WTC11 (cell line): ENCODE measurements at regions not wholly inside any gene's neighbourhood (a gene's known extent, or its start where the extent isn't known, plus 50 kb on each side); places are given as distances from the start of the nearest gene placed in this dataset.

Experiments
- ATAC-seq: fragments of 200-7000 bp; cut with Tn5 transposase; 2 replicates; pipeline ENCODE4 v1.10.0; 2021; ENCODE audit warnings: mild to moderate bottlenecking, moderate library complexity
- CTCF ChIA-PET: fragments of 300-600 bp; sonication (Branson Sonifier 250); formaldehyde crosslinking; loops from one replicate; lab custom pipeline; 2021; ENCODE audit warnings: antibody characterized with exemption; lab: Charles Lee
- POLR2A ChIA-PET: fragments of 350-600 bp; sonication (Branson Sonifier 250); formaldehyde crosslinking; loops from one replicate; lab custom pipeline; 2021; ENCODE audit warnings: antibody characterized with exemption; lab: Charles Lee
- DNase-seq: peaks from one replicate; pipeline ENCODE4 v3.0.0; 2021; ENCODE audit warnings: low spot score
- H3K27ac Mint-ChIP-seq: 2 replicates; pipeline ENCODE4 v1.8.0; 2021; ENCODE audit warnings: mixed read lengths
- H3K27me3 Mint-ChIP-seq: 2 replicates; pipeline ENCODE4 v1.8.0; 2021; ENCODE audit warnings: low read depth, mild to moderate bottlenecking, moderate library complexity, mixed read lengths
- H3K36me3 Mint-ChIP-seq: 2 replicates; pipeline ENCODE4 v1.8.0; 2021; ENCODE audit warnings: mixed read lengths
- H3K4me1 Mint-ChIP-seq: 2 replicates; pipeline ENCODE4 v1.8.0; 2022; ENCODE audit warnings: mixed read lengths
- H3K4me3 Mint-ChIP-seq: 2 replicates; pipeline ENCODE4 v1.8.0; 2021; ENCODE audit warnings: mild to moderate bottlenecking, moderate library complexity, mixed read lengths
- H3K9me3 Mint-ChIP-seq: 2 replicates; pipeline ENCODE4 v1.8.0; 2021; ENCODE audit warnings: mixed read lengths
- GABPB1 ChIP-seq: sonication (generic); formaldehyde crosslinking; IDR thresholded peaks from 2 replicates; pipeline ENCODE4 v1.8.1; 2023; ENCODE audit warnings: mild to moderate bottlenecking, missing genetic modification reagents
- HMGA2 ChIP-seq: fragments of 250-450 bp; sonication (Bioruptor Pico); IDR thresholded peaks from 2 replicates; pipeline ENCODE4 v1.4.0; 2021; ENCODE audit warnings: mild to moderate bottlenecking, moderate library complexity
- JUN ChIP-seq: sonication (generic); formaldehyde crosslinking; IDR thresholded peaks from 2 replicates; pipeline ENCODE4 v1.8.0; 2023; ENCODE audit warnings: mild to moderate bottlenecking, missing genetic modification reagents
- KAT7 ChIP-seq: sonication (generic); formaldehyde crosslinking; IDR thresholded peaks from 2 replicates; pipeline ENCODE4 v1.8.1; 2023; ENCODE audit warnings: missing genetic modification reagents, mild to moderate bottlenecking, borderline replicate concordance
- NFYB ChIP-seq: sonication (generic); formaldehyde crosslinking; conservative IDR thresholded peaks from 2 replicates; pipeline ENCODE4 v1.8.0; 2022; ENCODE audit warnings: low read depth, missing genetic modification reagents
- NR3C1 ChIP-seq: sonication (generic); formaldehyde crosslinking; conservative IDR thresholded peaks from 2 replicates; pipeline ENCODE4 v1.8.1; 2023; ENCODE audit warnings: low read depth, mild to moderate bottlenecking, missing genetic modification reagents
- PRRX2 ChIP-seq: fragments of 250-450 bp; sonication (Bioruptor Pico); IDR thresholded peaks from 2 replicates; pipeline ENCODE4 v1.8.0; 2021; ENCODE audit warnings: mild to moderate bottlenecking
- SMAD3 ChIP-seq: sonication (generic); formaldehyde crosslinking; IDR thresholded peaks from 2 replicates; pipeline ENCODE4 v1.8.0; 2022; ENCODE audit warnings: missing genetic modification reagents, mild to moderate bottlenecking, borderline replicate concordance
- ZNF232 ChIP-seq: sonication (generic); formaldehyde crosslinking; IDR thresholded peaks from 2 replicates; pipeline ENCODE4 v1.8.0; 2022; ENCODE audit warnings: mild to moderate bottlenecking, missing genetic modification reagents
- ZNF423 ChIP-seq: fragments of 250-450 bp; sonication (Bioruptor Pico); IDR thresholded peaks from 2 replicates; pipeline ENCODE4 v2.1.2; 2022; ENCODE audit warnings: mild to moderate bottlenecking, moderate library complexity
- TF ChIP-seq, protein P1 (sequence below): sonication (generic); formaldehyde crosslinking; conservative IDR thresholded peaks from 2 replicates; pipeline ENCODE4 v1.8.1; 2022; ENCODE audit warnings: mild to moderate bottlenecking, missing genetic modification reagents
- TF ChIP-seq, protein P2 (sequence below): fragments of 250-450 bp; sonication (Bioruptor Pico); IDR thresholded peaks from 2 replicates; pipeline ENCODE4 v1.9.0; 2021; ENCODE audit warnings: mild to moderate bottlenecking, borderline replicate concordance
- TF ChIP-seq, protein P3 (sequence below): sonication (generic); formaldehyde crosslinking; IDR thresholded peaks from 2 replicates; pipeline ENCODE4 v1.8.1; 2023; ENCODE audit warnings: mild to moderate bottlenecking, missing genetic modification reagents, borderline replicate concordance
- TF ChIP-seq, protein P4 (sequence below): sonication (generic); formaldehyde crosslinking; IDR thresholded peaks from 2 replicates; pipeline ENCODE4 v1.8.0; 2022; ENCODE audit warnings: mild to moderate bottlenecking, missing genetic modification reagents
- TF ChIP-seq, protein P5 (sequence below): fragments of 200-600 bp; IDR thresholded peaks from 2 replicates; pipeline ENCODE4 v1.8.0; 2022; ENCODE audit warnings: antibody characterized with exemption
- TF ChIP-seq, protein P6 (sequence below): sonication (generic); formaldehyde crosslinking; IDR thresholded peaks from 2 replicates; pipeline ENCODE4 v1.8.0; 2022; ENCODE audit warnings: mild to moderate bottlenecking, missing genetic modification reagents
- TF ChIP-seq, protein P7 (sequence below): sonication (generic); formaldehyde crosslinking; IDR thresholded peaks from 2 replicates; pipeline ENCODE4 v1.8.0; 2023; ENCODE audit warnings: mild to moderate bottlenecking, missing genetic modification reagents

DNA sequence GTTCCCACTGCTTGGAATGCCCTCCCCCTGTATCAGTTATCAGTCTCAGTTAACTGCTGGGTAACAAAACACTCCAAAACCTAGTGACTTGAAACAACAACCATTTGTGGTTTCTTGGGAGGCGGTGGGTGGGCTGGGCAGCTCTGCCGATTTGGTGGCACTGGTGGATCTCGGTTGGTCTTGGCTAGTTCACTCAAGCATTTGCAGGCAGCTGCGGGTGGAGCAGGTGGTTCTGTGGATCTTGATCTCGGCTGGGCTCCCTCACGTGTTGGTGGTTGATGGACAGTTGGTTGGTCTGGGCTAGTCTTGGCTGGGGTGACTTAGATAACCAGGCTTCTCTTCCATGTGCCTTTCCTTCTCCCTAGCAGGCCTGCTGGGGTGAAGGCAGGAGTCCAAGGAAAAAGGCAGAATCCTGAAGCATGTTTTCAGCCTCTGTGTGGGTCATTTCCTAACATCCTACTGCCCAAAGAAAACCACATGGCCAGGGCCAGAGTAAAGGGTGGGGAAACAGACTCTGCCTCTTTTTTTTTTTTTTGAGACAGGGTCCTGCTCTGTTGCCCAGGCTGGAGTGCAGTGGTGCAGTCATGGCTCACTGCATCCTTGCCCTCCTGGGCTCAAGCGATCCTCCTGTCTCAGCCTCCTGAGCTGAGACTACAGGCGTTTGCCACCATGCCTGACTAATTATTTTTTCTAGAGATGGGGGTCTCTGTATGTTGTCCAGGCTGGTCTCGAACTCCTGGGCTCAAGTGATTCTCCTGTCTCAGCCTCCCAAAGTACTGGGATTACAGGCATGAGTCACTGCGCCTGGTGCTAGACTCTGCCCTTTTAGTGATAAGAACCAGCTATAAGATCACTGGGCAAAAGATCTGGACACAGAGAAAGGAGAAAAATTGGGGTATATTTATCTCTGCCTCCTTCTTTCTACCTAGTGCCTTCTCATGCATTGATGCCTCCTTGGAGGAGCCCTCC lies 183.7 kb downstream of the RGS3 start:
- POLR2A ChIA-PET: no interaction called here
- H3K36me3 Mint-ChIP-seq: no peaks in the 10 kb centered on the region
- H3K4me1 Mint-ChIP-seq: peaks cover 13% of the 10 kb centered on the region
- H3K27ac Mint-ChIP-seq: no peak overlapping the region
- ATAC-seq: no peak
- CTCF ChIA-PET: interaction anchor here (0.7 to 1.8 kb wide), 3 partner anchors 8 to 60 kb away, joined by 3 to 5 read pairs (median 4); no protein-coding TSS in a partner anchor
- no peak overlapping the region for H3K4me3 Mint-ChIP-seq
- no peak for DNase-seq
- H3K9me3 Mint-ChIP-seq: no peaks in the 10 kb centered on the region
- H3K27me3 Mint-ChIP-seq: peaks cover 93% of the 10 kb centered on the region
- no peak for TF ChIP-seq ZNF232 (CRISPR knock-in tag)
- no peak for TF ChIP-seq SMAD3 (CRISPR knock-in tag)
- TF ChIP-seq, protein P1, sequence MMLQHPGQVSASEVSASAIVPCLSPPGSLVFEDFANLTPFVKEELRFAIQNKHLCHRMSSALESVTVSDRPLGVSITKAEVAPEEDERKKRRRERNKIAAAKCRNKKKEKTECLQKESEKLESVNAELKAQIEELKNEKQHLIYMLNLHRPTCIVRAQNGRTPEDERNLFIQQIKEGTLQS (CRISPR knock-in tag): no peak
- TF ChIP-seq, protein P2, sequence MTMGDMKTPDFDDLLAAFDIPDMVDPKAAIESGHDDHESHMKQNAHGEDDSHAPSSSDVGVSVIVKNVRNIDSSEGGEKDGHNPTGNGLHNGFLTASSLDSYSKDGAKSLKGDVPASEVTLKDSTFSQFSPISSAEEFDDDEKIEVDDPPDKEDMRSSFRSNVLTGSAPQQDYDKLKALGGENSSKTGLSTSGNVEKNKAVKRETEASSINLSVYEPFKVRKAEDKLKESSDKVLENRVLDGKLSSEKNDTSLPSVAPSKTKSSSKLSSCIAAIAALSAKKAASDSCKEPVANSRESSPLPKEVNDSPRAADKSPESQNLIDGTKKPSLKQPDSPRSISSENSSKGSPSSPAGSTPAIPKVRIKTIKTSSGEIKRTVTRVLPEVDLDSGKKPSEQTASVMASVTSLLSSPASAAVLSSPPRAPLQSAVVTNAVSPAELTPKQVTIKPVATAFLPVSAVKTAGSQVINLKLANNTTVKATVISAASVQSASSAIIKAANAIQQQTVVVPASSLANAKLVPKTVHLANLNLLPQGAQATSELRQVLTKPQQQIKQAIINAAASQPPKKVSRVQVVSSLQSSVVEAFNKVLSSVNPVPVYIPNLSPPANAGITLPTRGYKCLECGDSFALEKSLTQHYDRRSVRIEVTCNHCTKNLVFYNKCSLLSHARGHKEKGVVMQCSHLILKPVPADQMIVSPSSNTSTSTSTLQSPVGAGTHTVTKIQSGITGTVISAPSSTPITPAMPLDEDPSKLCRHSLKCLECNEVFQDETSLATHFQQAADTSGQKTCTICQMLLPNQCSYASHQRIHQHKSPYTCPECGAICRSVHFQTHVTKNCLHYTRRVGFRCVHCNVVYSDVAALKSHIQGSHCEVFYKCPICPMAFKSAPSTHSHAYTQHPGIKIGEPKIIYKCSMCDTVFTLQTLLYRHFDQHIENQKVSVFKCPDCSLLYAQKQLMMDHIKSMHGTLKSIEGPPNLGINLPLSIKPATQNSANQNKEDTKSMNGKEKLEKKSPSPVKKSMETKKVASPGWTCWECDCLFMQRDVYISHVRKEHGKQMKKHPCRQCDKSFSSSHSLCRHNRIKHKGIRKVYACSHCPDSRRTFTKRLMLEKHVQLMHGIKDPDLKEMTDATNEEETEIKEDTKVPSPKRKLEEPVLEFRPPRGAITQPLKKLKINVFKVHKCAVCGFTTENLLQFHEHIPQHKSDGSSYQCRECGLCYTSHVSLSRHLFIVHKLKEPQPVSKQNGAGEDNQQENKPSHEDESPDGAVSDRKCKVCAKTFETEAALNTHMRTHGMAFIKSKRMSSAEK (CRISPR knock-in tag): no peak
- no peak for TF ChIP-seq HMGA2 (CRISPR knock-in tag)
- TF ChIP-seq ZNF423 (CRISPR knock-in tag): no peak
- no peak for TF ChIP-seq KAT7 (CRISPR knock-in tag)
- TF ChIP-seq, protein P3, sequence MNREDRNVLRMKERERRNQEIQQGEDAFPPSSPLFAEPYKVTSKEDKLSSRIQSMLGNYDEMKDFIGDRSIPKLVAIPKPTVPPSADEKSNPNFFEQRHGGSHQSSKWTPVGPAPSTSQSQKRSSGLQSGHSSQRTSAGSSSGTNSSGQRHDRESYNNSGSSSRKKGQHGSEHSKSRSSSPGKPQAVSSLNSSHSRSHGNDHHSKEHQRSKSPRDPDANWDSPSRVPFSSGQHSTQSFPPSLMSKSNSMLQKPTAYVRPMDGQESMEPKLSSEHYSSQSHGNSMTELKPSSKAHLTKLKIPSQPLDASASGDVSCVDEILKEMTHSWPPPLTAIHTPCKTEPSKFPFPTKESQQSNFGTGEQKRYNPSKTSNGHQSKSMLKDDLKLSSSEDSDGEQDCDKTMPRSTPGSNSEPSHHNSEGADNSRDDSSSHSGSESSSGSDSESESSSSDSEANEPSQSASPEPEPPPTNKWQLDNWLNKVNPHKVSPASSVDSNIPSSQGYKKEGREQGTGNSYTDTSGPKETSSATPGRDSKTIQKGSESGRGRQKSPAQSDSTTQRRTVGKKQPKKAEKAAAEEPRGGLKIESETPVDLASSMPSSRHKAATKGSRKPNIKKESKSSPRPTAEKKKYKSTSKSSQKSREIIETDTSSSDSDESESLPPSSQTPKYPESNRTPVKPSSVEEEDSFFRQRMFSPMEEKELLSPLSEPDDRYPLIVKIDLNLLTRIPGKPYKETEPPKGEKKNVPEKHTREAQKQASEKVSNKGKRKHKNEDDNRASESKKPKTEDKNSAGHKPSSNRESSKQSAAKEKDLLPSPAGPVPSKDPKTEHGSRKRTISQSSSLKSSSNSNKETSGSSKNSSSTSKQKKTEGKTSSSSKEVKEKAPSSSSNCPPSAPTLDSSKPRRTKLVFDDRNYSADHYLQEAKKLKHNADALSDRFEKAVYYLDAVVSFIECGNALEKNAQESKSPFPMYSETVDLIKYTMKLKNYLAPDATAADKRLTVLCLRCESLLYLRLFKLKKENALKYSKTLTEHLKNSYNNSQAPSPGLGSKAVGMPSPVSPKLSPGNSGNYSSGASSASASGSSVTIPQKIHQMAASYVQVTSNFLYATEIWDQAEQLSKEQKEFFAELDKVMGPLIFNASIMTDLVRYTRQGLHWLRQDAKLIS (CRISPR knock-in tag): no peak
- TF ChIP-seq, protein P4, sequence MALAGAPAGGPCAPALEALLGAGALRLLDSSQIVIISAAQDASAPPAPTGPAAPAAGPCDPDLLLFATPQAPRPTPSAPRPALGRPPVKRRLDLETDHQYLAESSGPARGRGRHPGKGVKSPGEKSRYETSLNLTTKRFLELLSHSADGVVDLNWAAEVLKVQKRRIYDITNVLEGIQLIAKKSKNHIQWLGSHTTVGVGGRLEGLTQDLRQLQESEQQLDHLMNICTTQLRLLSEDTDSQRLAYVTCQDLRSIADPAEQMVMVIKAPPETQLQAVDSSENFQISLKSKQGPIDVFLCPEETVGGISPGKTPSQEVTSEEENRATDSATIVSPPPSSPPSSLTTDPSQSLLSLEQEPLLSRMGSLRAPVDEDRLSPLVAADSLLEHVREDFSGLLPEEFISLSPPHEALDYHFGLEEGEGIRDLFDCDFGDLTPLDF: no peak
- TF ChIP-seq NR3C1 (CRISPR knock-in tag): no peak
- TF ChIP-seq, protein P5, sequence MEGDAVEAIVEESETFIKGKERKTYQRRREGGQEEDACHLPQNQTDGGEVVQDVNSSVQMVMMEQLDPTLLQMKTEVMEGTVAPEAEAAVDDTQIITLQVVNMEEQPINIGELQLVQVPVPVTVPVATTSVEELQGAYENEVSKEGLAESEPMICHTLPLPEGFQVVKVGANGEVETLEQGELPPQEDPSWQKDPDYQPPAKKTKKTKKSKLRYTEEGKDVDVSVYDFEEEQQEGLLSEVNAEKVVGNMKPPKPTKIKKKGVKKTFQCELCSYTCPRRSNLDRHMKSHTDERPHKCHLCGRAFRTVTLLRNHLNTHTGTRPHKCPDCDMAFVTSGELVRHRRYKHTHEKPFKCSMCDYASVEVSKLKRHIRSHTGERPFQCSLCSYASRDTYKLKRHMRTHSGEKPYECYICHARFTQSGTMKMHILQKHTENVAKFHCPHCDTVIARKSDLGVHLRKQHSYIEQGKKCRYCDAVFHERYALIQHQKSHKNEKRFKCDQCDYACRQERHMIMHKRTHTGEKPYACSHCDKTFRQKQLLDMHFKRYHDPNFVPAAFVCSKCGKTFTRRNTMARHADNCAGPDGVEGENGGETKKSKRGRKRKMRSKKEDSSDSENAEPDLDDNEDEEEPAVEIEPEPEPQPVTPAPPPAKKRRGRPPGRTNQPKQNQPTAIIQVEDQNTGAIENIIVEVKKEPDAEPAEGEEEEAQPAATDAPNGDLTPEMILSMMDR: no peak
- no peak for TF ChIP-seq JUN (CRISPR knock-in tag)
- TF ChIP-seq PRRX2 (CRISPR knock-in tag): no peak
- TF ChIP-seq GABPB1 (CRISPR knock-in tag): no peak
- TF ChIP-seq NFYB (CRISPR knock-in tag): no peak
- TF ChIP-seq, protein P6, sequence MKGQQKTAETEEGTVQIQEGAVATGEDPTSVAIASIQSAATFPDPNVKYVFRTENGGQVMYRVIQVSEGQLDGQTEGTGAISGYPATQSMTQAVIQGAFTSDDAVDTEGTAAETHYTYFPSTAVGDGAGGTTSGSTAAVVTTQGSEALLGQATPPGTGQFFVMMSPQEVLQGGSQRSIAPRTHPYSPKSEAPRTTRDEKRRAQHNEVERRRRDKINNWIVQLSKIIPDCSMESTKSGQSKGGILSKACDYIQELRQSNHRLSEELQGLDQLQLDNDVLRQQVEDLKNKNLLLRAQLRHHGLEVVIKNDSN (CRISPR knock-in tag): no peak
- TF ChIP-seq, protein P7, sequence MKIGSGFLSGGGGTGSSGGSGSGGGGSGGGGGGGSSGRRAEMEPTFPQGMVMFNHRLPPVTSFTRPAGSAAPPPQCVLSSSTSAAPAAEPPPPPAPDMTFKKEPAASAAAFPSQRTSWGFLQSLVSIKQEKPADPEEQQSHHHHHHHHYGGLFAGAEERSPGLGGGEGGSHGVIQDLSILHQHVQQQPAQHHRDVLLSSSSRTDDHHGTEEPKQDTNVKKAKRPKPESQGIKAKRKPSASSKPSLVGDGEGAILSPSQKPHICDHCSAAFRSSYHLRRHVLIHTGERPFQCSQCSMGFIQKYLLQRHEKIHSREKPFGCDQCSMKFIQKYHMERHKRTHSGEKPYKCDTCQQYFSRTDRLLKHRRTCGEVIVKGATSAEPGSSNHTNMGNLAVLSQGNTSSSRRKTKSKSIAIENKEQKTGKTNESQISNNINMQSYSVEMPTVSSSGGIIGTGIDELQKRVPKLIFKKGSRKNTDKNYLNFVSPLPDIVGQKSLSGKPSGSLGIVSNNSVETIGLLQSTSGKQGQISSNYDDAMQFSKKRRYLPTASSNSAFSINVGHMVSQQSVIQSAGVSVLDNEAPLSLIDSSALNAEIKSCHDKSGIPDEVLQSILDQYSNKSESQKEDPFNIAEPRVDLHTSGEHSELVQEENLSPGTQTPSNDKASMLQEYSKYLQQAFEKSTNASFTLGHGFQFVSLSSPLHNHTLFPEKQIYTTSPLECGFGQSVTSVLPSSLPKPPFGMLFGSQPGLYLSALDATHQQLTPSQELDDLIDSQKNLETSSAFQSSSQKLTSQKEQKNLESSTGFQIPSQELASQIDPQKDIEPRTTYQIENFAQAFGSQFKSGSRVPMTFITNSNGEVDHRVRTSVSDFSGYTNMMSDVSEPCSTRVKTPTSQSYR (CRISPR knock-in tag): no peak
